Activated CD4-positive, alpha-beta memory T cell treated with anti-CD3 and anti-CD28 coated beads, Interleukin-2, amount 10 ng/mL, durations not matched to agents 7 days and 5 days (primary cell): ENCODE measurements at regions not wholly inside any gene's neighbourhood (a gene's known extent, or its start where the extent isn't known, plus 50 kb on each side); places are given as distances from the start of the nearest gene placed in this dataset.
"Not testable (repeated sequence)": the region's sequence is repeated elsewhere in the genome, so short reads cannot be mapped to it uniquely, and the experiment has no call there.

Source experiments
- CTCF ChIA-PET: fragments of 350-600 bp; sonication (Branson Sonifier 250); formaldehyde crosslinking; loops from one replicate; lab custom pipeline; 2021; ENCODE audit warnings: antibody characterized with exemption, inconsistent platforms; lab: Charles Lee
- POLR2A ChIA-PET: fragments of 350-600 bp; sonication (Branson Sonifier 250); formaldehyde crosslinking; loops from one replicate; lab custom pipeline; 2021; ENCODE audit warnings: antibody characterized with exemption; lab: Charles Lee
- DNase-seq: peaks from one replicate; pipeline ENCODE4 v3.0.0-alpha.2; 2020
- H3K27ac Mint-ChIP-seq: one replicate; pipeline ENCODE4 v1.8.0; 2021; ENCODE audit warnings: mild to moderate bottlenecking, mixed read lengths
- H3K27me3 Mint-ChIP-seq: one replicate; pipeline ENCODE4 v1.8.0; 2021; ENCODE audit warnings: mixed read lengths
- H3K36me3 Mint-ChIP-seq: one replicate; pipeline ENCODE4 v1.8.0; 2021; ENCODE audit warnings: low read depth, mixed read lengths
- H3K4me1 Mint-ChIP-seq: one replicate; pipeline ENCODE4 v1.8.0; 2021; ENCODE audit warnings: mixed read lengths
- H3K4me3 Mint-ChIP-seq: one replicate; pipeline ENCODE4 v1.8.0; 2021; ENCODE audit warnings: mild to moderate bottlenecking, mixed read lengths
- H3K9me3 Mint-ChIP-seq: one replicate; pipeline ENCODE4 v1.8.0; 2021; ENCODE audit warnings: mixed read lengths

- H3K36me3 Mint-ChIP-seq, POLR2A ChIA-PET, H3K4me3 Mint-ChIP-seq, H3K27ac Mint-ChIP-seq, H3K9me3 Mint-ChIP-seq, H3K4me1 Mint-ChIP-seq: not testable (repeated sequence)
- CTCF ChIA-PET = interaction anchor here (0.6 to 0.7 kb wide), 3 partner anchors 8 to 664 kb away, joined by 3 to 5 read pairs (median 3); no protein-coding TSS in a partner anchor
- peaks cover 16% of the 10 kb centered on the region for H3K27me3 Mint-ChIP-seq
- DNase-seq = peak; percentile 29
Measured at GRCh38 chr6:40823917-40824891, 214.8 kb downstream of the UNC5CL start.

DNA sequence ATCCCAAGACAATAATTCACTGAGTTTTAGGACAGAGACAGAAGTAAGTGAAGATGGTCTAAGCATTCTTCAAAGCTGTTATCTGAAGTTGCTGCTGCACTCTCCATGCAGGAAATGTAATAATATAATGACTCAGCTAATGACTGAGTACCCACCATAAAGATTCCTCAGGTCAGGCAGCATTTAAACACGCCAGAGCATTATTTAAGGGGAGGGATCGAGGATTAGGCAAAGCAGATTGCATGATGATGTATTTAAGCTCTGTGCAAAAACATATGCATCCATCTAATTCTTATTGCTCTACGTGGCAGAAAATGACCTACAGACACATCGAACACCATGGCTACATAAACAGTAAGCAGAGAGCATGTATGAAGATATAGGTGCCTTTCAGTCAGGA, 216.4 kb downstream of the UNC5CL start:
- H3K36me3 Mint-ChIP-seq = no peaks in the 10 kb centered on the region
- H3K9me3 Mint-ChIP-seq = no peaks in the 10 kb centered on the region
- no peak overlapping the region for H3K27ac Mint-ChIP-seq
- CTCF ChIA-PET = interaction anchor here (1.2 kb wide), 1 partner anchor 30 kb away, joined by 3 read pairs; no protein-coding TSS in a partner anchor
- DNase-seq = no peak
- POLR2A ChIA-PET = no interaction called here
- H3K4me1 Mint-ChIP-seq = no peaks in the 10 kb centered on the region
- H3K4me3 Mint-ChIP-seq = no peak overlapping the region
- H3K27me3 Mint-ChIP-seq = peaks cover 14% of the 10 kb centered on the region

GRCh38 chr6:40819182-40819834, 219.7 kb downstream of the UNC5CL start:
- DNase-seq = no peak
- no peak overlapping the region for H3K4me3 Mint-ChIP-seq
- POLR2A ChIA-PET = no interaction called here

DNA sequence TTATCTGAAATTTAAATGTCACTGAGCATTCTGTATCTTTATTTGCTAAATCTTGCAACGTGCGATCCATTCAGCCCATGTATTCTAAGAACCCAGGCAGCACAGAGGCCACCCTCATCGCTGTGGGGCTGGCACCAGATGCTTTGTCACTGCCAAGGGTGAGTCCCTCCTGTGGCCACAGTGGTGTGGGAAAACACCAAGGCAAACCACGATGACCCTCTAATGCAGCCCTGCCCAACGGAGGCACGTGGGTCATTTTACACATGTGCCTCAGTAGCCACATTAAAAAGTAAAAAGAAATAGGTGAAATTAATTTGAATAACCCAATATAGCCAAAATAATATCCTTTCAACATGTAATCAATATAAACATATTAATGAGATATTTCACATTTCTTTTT, 221.7 kb downstream of the UNC5CL start:
- no peak overlapping the region for H3K27ac Mint-ChIP-seq
- DNase-seq = no peak
- no peaks in the 10 kb centered on the region for H3K36me3 Mint-ChIP-seq
- POLR2A ChIA-PET = no interaction called here
- H3K9me3 Mint-ChIP-seq = no peaks in the 10 kb centered on the region
- H3K27me3 Mint-ChIP-seq = peaks cover 7% of the 10 kb centered on the region
- H3K4me1 Mint-ChIP-seq = no peaks in the 10 kb centered on the region
- no peak overlapping the region for H3K4me3 Mint-ChIP-seq
- CTCF ChIA-PET = no interaction called here

More at GRCh38 chr6:40819182-40819834, 219.7 kb downstream of the UNC5CL start:
- Mint-ChIP-seq H3K27ac (no peak overlapping the region), H3K27me3 (peaks cover 10% of the 10 kb centered on the region), H3K9me3 (no peaks in the 10 kb centered on the region), H3K36me3 (no peaks in the 10 kb centered on the region), H3K4me1 (no peaks in the 10 kb centered on the region)
- CTCF ChIA-PET = no interaction called here

DNA sequence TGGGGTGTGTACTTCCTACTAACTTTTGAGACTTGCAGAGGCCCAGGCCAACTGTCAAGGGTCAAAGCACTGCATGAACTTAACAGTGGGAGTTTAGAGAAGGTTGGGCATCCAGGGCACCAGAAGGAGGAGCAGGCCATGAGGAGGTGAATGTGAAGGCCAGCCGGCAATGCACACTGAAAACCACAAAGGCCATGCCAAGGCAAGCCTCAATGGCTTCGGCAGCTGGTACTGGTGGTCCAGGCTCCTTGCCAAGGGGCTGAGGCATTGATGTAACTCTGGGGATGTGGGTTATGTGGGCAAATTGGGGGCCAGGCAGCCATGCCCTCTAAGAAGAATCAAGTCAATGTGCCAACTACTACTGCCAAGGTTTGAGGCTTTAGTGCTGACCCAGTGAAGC, 222.4 kb downstream of the UNC5CL start:
- ChIA-PET CTCF (no interaction called here), POLR2A (no interaction called here)

GRCh38 chr6:40815731-40816130, 223.3 kb downstream of the UNC5CL start:
- POLR2A ChIA-PET = no interaction called here
- Mint-ChIP-seq H3K36me3 (no peaks in the 10 kb centered on the region), H3K4me1 (no peaks in the 10 kb centered on the region), H3K4me3 (no peak overlapping the region), H3K27me3 (no peaks in the 10 kb centered on the region), H3K27ac (no peak overlapping the region), H3K9me3 (no peaks in the 10 kb centered on the region)
- CTCF ChIA-PET = no interaction called here
- no peak for DNase-seq

More for the DNA sequence above, 222.4 kb downstream of the UNC5CL start:
- Mint-ChIP-seq H3K36me3 (no peaks in the 10 kb centered on the region), H3K4me1 (no peaks in the 10 kb centered on the region), H3K4me3 (no peak overlapping the region), H3K27ac (no peak overlapping the region), H3K27me3 (peaks cover 7% of the 10 kb centered on the region), H3K9me3 (no peaks in the 10 kb centered on the region)
- DNase-seq = no peak

- H3K27me3 Mint-ChIP-seq = no peaks in the 10 kb centered on the region
- H3K36me3 Mint-ChIP-seq = no peaks in the 10 kb centered on the region
- H3K27ac Mint-ChIP-seq = no peak overlapping the region
- H3K4me1 Mint-ChIP-seq = no peaks in the 10 kb centered on the region
- DNase-seq = no peak
- ChIA-PET CTCF (no interaction called here), POLR2A (no interaction called here)
- no peaks in the 10 kb centered on the region for H3K9me3 Mint-ChIP-seq
- no peak overlapping the region for H3K4me3 Mint-ChIP-seq
Measured at GRCh38 chr6:40810171-40810570, 223.0 kb upstream of the LRFN2 start.

- DNase-seq = no peak
- ChIA-PET POLR2A (no interaction called here), CTCF (no interaction called here)
- Mint-ChIP-seq H3K9me3 (no peaks in the 10 kb centered on the region), H3K36me3 (no peaks in the 10 kb centered on the region), H3K27me3 (no peaks in the 10 kb centered on the region), H3K27ac (no peak overlapping the region), H3K4me3 (no peak overlapping the region), H3K4me1 (no peaks in the 10 kb centered on the region)
Measured at GRCh38 chr6:40809627-40810026, 222.5 kb upstream of the LRFN2 start.

GRCh38 chr6:40807484-40807883, 220.3 kb upstream of the LRFN2 start:
- no peaks in the 10 kb centered on the region for H3K4me1 Mint-ChIP-seq
- CTCF ChIA-PET = no interaction called here
- H3K9me3 Mint-ChIP-seq = no peaks in the 10 kb centered on the region
- POLR2A ChIA-PET = no interaction called here
- no peak overlapping the region for H3K27ac Mint-ChIP-seq
- H3K36me3 Mint-ChIP-seq = no peaks in the 10 kb centered on the region
- no peak for DNase-seq
- H3K27me3 Mint-ChIP-seq = no peaks in the 10 kb centered on the region
- no peak overlapping the region for H3K4me3 Mint-ChIP-seq

DNA sequence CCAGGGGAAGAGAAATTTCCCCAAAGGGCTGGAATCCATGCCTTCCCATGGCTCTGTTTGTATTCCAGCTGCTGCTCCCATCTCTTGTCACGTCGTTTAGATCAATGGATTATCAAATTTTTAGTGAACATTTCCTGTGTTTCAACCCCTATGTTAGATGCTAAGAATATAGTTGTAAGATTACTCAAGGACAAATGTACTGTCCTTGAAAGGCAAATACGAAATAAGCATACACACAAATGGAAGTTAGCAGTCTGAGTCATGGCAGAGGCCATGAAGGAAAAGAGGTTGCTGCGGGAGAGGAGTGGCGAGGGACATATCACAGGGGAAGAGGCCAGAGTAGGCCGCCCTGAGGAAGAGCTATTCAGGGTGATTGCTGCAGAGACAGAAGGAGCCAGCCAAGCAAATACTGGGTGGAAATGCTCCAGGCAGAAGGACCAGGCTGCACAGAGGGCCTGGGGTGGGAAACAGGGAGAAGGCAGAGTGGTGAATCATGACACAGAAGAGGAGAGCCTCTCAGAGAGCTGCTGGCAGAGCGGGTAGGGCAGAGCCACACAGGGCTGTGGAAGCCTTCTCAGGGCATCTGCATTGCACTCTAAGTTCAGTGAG, 219.2 kb upstream of the LRFN2 start:
- Mint-ChIP-seq H3K27me3 (no peaks in the 10 kb centered on the region), H3K36me3 (no peaks in the 10 kb centered on the region), H3K27ac (no peak overlapping the region), H3K4me1 (no peaks in the 10 kb centered on the region), H3K4me3 (no peak overlapping the region), H3K9me3 (no peaks in the 10 kb centered on the region)
- ChIA-PET POLR2A (no interaction called here), CTCF (no interaction called here)
- DNase-seq = no peak

DNA sequence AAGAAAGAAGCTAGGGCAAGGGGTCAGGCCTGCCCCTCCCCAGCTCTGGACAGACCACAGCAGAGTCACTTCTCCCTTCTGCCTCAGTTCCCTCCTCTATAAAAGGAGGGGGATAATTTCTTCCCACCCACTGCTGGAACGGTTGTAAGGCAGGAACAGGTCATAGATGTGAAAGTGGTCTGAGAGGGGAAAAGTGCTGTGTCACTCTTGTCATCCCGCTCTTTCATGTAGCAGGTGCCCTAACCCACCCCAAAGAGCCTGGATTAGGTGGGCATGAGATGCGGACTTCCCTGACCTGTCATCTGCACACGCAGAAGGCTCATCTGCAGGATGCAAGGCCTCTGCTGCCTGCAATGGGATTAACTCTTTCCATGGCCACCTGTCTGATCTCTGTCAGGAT, 218.2 kb upstream of the LRFN2 start:
- no peak overlapping the region for H3K27ac Mint-ChIP-seq
- CTCF ChIA-PET = interaction anchor here (0.7 kb wide), 1 partner anchor 140 kb away, joined by 3 read pairs; no protein-coding TSS in a partner anchor

GRCh38 chr6:40804905-40805304, 217.7 kb upstream of the LRFN2 start:
- Mint-ChIP-seq H3K36me3 (no peaks in the 10 kb centered on the region), H3K27me3 (no peaks in the 10 kb centered on the region)
- CTCF ChIA-PET = interaction anchor here (0.7 kb wide), 1 partner anchor 140 kb away, joined by 3 read pairs; no protein-coding TSS in a partner anchor

More for the DNA sequence above, 218.2 kb upstream of the LRFN2 start:
- Mint-ChIP-seq H3K36me3 (no peaks in the 10 kb centered on the region), H3K4me3 (no peak overlapping the region), H3K4me1 (no peaks in the 10 kb centered on the region), H3K27me3 (no peaks in the 10 kb centered on the region), H3K9me3 (no peaks in the 10 kb centered on the region)
- DNase-seq = no peak
- POLR2A ChIA-PET = no interaction called here

More at GRCh38 chr6:40804905-40805304, 217.7 kb upstream of the LRFN2 start:
- Mint-ChIP-seq H3K4me3 (no peak overlapping the region), H3K4me1 (no peaks in the 10 kb centered on the region), H3K9me3 (no peaks in the 10 kb centered on the region), H3K27ac (no peak overlapping the region)
- no peak for DNase-seq
- POLR2A ChIA-PET = no interaction called here
